Keratinocyte (primary cell): ENCODE measurements at regions not wholly inside any gene's neighbourhood (a gene's known extent, or its start where the extent isn't known, plus 50 kb on each side); places are given as distances from the start of the nearest gene placed in this dataset.

Experiments
- DNase-seq: peaks from one replicate; pipeline ENCODE4 v3.0.0-alpha.2; 2011; ENCODE audit warnings: low read depth, missing footprints, low spot score
- FAIRE-seq: peaks from 2 replicates; lab custom pipeline; 2011; peaks lifted over from hg19 to GRCh38; lab: Jason Lieb, UNC
- H2AFZ ChIP-seq: 2 replicates; pipeline ENCODE4 v1.6.0; 2012; ENCODE audit warnings: low read length, control low read depth, inconsistent platforms; ENCODE audit not compliant: control insufficient read depth
- H3K27ac ChIP-seq: 2 replicates; pipeline ENCODE4 v1.5.1; 2011; ENCODE audit warnings: low read length; ENCODE audit not compliant: control insufficient read depth, insufficient read depth
- H3K27me3 ChIP-seq: 3 replicates; pipeline ENCODE4 v1.6.0; 2011; ENCODE audit warnings: low read length; ENCODE audit not compliant: control insufficient read depth, insufficient read depth; ENCODE audit errors: extremely low read depth
- H3K36me3 ChIP-seq, 2 experiments: 2 replicates in 1 of 2; 3 replicates in 1 of 2; pipeline ENCODE4 v1.5.1; 2011; ENCODE audit warnings: low read length in 2 of 2, mild to moderate bottlenecking in 1 of 2; ENCODE audit not compliant: control insufficient read depth in 2 of 2, insufficient read depth in 2 of 2; ENCODE audit errors: extremely low read depth in 1 of 2
- H3K4me1 ChIP-seq: 3 replicates; pipeline ENCODE4 v1.5.1; 2011; ENCODE audit warnings: low read length; ENCODE audit not compliant: control insufficient read depth, insufficient read depth; ENCODE audit errors: extremely low read depth
- H3K4me2 ChIP-seq: 3 replicates; pipeline ENCODE4 v1.6.0; 2011; ENCODE audit warnings: low read depth, low read length; ENCODE audit not compliant: control insufficient read depth, insufficient read depth; ENCODE audit errors: extremely low read depth
- H3K4me3 ChIP-seq, 3 experiments: fragments of 200-600 bp in 1 of 3; sonication (generic) in 1 of 3; 2 replicates in 2 of 3; 3 replicates in 1 of 3; pipeline ENCODE4 v1.5.1; 2011 to 2016; ENCODE audit warnings: low read length in 3 of 3, mild to moderate bottlenecking in 3 of 3, control low read depth in 2 of 3, inconsistent platforms in 1 of 3, low read depth in 1 of 3, mixed read lengths in 1 of 3, mixed run types in 1 of 3, moderate library complexity in 1 of 3; ENCODE audit not compliant: control insufficient read depth in 2 of 3, insufficient read depth in 2 of 3; ENCODE audit errors: extremely low read depth in 1 of 3
- H3K79me2 ChIP-seq: 2 replicates; pipeline ENCODE4 v1.6.0; 2012; ENCODE audit warnings: low read length; ENCODE audit not compliant: control insufficient read depth, insufficient read depth
- H3K9ac ChIP-seq: 3 replicates; pipeline ENCODE4 v1.6.0; 2011; ENCODE audit warnings: low read length; ENCODE audit not compliant: control insufficient read depth, insufficient read depth; ENCODE audit errors: extremely low read depth
- H3K9me1 ChIP-seq: 3 replicates; pipeline ENCODE4 v1.6.0; 2011; ENCODE audit warnings: low read length; ENCODE audit not compliant: control insufficient read depth, insufficient read depth; ENCODE audit errors: extremely low read depth
- H3K9me3 ChIP-seq: 2 replicates; pipeline ENCODE4 v1.5.1; 2012; ENCODE audit warnings: low read depth, low read length; ENCODE audit not compliant: control insufficient read depth
- H4K20me1 ChIP-seq: 3 replicates; pipeline ENCODE4 v1.6.0; 2011; ENCODE audit warnings: low read length; ENCODE audit not compliant: control insufficient read depth, insufficient read depth; ENCODE audit errors: extremely low read depth
- EZH2 ChIP-seq: IDR thresholded peaks from one replicate; pipeline ENCODE4 v1.6.1; 2012; ENCODE audit warnings: inconsistent platforms, mild to moderate bottlenecking, low read length, moderate library complexity
- dilution Hi-C: fragments of 300-500 bp; cut with MboI; formaldehyde crosslinking; loops from one replicate; pipeline ENCODE4 v1.7.0; 2020; ENCODE audit warnings: low sequenced_read_pairs; ENCODE audit not compliant: extremely low pct_ligation_motif_present
- TF ChIP-seq, protein P1 (sequence below), 3 experiments: IDR thresholded peaks in 1 of 3; conservative IDR thresholded peaks in 1 of 3; optimal IDR thresholded peaks in 1 of 3; 2 replicates in 2 of 3; 3 replicates in 1 of 3; pipeline versions ENCODE3 to v1.5.1; 2011; ENCODE audit warnings: low read length in 3 of 3, mild to moderate bottlenecking in 3 of 3, moderate library complexity in 2 of 3, control low read depth in 1 of 3, inconsistent platforms in 1 of 3; ENCODE audit not compliant: insufficient read depth in 2 of 3; ENCODE audit errors: extremely low read depth in 1 of 3

DNA sequence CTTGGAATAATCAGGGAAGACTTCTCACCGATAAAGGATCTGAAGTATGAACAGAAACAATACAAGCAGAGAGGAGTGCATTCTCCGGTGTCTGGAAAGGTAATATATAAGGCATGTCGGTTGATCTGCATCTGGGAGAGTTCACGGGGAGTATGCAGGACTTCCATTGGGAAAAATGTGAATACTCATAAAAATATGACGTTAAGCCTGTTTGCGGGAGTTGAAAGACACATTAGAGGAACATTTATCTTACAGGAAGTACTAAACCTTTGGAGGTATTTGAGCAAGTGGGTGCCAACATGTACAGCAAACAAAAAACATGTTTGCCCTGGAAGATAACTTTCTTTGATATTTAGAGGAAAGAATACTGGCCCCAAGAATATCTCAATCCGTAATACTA is 286.8 kb downstream of the SLITRK6 start:
- Histone ChIP-seq H3K27ac (no peak overlapping the region), H2AFZ (peak overlapping the region; percentile 38), H3K9ac (no peak overlapping the region), H3K4me2 (no peak overlapping the region), H3K27me3 (no peaks in the 10 kb centered on the region), H3K4me3 (no peak overlapping the region), H3K9me3 (peaks cover 4% of the 10 kb centered on the region), H4K20me1 (no peaks in the 10 kb centered on the region), H3K4me1 (peaks cover 9% of the 10 kb centered on the region), H3K79me2 (no peaks in the 10 kb centered on the region), H3K9me1 (no peaks in the 10 kb centered on the region), H3K36me3 (no peaks in the 10 kb centered on the region)
- no peak for FAIRE-seq
- dilution Hi-C loops, result no loop called here
- TF ChIP-seq, protein P1, sequence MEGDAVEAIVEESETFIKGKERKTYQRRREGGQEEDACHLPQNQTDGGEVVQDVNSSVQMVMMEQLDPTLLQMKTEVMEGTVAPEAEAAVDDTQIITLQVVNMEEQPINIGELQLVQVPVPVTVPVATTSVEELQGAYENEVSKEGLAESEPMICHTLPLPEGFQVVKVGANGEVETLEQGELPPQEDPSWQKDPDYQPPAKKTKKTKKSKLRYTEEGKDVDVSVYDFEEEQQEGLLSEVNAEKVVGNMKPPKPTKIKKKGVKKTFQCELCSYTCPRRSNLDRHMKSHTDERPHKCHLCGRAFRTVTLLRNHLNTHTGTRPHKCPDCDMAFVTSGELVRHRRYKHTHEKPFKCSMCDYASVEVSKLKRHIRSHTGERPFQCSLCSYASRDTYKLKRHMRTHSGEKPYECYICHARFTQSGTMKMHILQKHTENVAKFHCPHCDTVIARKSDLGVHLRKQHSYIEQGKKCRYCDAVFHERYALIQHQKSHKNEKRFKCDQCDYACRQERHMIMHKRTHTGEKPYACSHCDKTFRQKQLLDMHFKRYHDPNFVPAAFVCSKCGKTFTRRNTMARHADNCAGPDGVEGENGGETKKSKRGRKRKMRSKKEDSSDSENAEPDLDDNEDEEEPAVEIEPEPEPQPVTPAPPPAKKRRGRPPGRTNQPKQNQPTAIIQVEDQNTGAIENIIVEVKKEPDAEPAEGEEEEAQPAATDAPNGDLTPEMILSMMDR (optimal IDR thresholded peaks at IDR 0.05 in 1 of 3, IDR thresholded peaks at IDR 0.05 in 1 of 3, conservative IDR thresholded peaks at IDR 0.05 in 1 of 3; ENCODE audit: extremely low read depth in 1 of 3, insufficient read depth in 2 of 3, low read length in 3 of 3), result no peak
- no peak for TF ChIP-seq EZH2
- DNase-seq, result no peak

DNA sequence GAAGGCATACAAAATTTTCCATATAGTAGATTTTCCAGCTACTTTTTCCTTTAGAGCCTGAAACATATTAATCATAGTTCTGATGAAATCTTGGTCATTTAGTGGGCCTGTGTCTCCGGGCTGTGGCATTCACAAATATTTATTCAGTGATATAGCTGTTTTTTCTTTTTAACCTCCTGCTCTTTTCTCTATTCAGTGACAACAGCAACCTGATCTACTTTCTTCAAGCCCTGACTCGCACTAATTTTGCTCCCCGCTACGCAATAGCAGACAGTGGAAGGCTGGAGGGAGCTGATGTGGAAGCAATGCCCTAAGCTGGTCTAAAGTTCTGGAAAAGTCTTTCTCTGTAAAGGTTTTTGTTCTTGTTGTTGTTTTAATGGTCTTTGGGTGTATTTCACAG is 289.7 kb downstream of the SLITRK6 start:
- Histone ChIP-seq H3K27ac (peak overlapping the region; percentile 6), H3K4me3 (peak overlapping the region in 1 of 3 experiments; percentile 2), H3K79me2 (no peaks in the 10 kb centered on the region), H3K36me3 (no peaks in the 10 kb centered on the region), H2AFZ (peak overlapping the region; percentile 8), H3K9me1 (no peaks in the 10 kb centered on the region), H3K9me3 (no peaks in the 10 kb centered on the region), H3K9ac (no peak overlapping the region), H3K4me2 (peak overlapping the region; percentile 63), H3K4me1 (peaks cover 9% of the 10 kb centered on the region), H3K27me3 (no peaks in the 10 kb centered on the region), H4K20me1 (no peaks in the 10 kb centered on the region)
- dilution Hi-C loops, result no loop called here
- TF ChIP-seq, protein P1 (optimal IDR thresholded peaks at IDR 0.05 in 1 of 3, IDR thresholded peaks at IDR 0.05 in 1 of 3, conservative IDR thresholded peaks at IDR 0.05 in 1 of 3; ENCODE audit: extremely low read depth in 1 of 3, insufficient read depth in 2 of 3, low read length in 3 of 3), result no peak
- no peak for TF ChIP-seq EZH2
- FAIRE-seq, result peak; percentile 67
- DNase-seq, result no peak
